Coronary artery (tissue), 2 donors: ENCODE measurements at regions not wholly inside any gene's neighbourhood (a gene's known extent, or its start where the extent isn't known, plus 50 kb on each side); places are given as distances from the start of the nearest gene placed in this dataset.

ENCODE experiments used
- DNase-seq: peaks from one replicate; pipeline ENCODE4 v3.0.0-alpha.2; 2017; ENCODE audit warnings: low spot score
- H3K27ac ChIP-seq, 2 donors: fragments of 200-600 bp; sonication (generic); one replicate each; pipeline ENCODE4 v1.5.1; 2016 to 2019
- H3K4me3 ChIP-seq: fragments of 200-600 bp; sonication (generic); 2 replicates; pipeline ENCODE4 v1.5.1; 2016; ENCODE audit warnings: mild to moderate bottlenecking, moderate library complexity
- TF ChIP-seq, protein P1 (sequence below): fragments of 200-600 bp; sonication (generic); IDR thresholded peaks from one replicate; pipeline ENCODE4 v1.5.1; 2019; ENCODE audit warnings: antibody characterized with exemption

DNA sequence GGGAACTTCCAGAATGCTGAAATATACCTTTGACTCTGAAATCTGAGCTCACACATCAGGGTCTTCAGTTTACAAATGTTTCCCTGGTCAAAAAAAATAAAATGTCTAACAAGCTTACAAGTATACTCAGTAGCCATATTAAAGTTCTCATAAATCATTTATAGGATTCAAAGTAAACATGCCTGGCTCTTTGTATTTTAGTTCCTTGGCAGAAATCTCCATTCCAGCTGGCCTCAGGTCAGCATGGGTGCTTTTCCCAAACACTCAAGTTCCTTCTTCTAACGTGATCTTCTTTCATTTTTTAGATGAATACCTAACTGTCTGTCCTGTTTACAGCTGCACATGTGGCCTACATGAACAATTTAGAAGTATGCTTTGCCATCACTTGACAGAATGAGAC, 263.2 kb downstream of the GAS1 start:
- no peak for DNase-seq
- TF ChIP-seq, protein P1, sequence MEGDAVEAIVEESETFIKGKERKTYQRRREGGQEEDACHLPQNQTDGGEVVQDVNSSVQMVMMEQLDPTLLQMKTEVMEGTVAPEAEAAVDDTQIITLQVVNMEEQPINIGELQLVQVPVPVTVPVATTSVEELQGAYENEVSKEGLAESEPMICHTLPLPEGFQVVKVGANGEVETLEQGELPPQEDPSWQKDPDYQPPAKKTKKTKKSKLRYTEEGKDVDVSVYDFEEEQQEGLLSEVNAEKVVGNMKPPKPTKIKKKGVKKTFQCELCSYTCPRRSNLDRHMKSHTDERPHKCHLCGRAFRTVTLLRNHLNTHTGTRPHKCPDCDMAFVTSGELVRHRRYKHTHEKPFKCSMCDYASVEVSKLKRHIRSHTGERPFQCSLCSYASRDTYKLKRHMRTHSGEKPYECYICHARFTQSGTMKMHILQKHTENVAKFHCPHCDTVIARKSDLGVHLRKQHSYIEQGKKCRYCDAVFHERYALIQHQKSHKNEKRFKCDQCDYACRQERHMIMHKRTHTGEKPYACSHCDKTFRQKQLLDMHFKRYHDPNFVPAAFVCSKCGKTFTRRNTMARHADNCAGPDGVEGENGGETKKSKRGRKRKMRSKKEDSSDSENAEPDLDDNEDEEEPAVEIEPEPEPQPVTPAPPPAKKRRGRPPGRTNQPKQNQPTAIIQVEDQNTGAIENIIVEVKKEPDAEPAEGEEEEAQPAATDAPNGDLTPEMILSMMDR = no peak
- no peak overlapping the region for H3K4me3 ChIP-seq

DNA sequence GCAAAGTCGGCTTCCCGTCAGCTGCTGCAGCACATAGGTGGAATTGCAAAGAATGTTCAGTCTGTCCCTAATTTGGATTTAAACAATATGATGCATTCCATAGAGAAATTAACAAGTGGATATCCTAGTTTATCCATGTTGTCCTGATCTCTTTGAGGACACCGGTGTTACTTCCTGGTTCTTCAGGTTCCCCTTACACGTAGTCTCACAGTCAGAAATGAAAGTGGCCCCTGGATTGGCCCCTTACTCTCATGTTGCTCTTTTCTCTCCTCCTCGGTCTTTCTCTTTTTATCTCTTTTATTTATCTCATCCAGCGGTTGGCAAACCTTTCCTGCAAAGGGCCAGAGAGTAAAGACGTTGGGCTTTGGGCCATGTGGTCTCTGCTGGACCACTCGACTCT, 265.1 kb downstream of the GAS1 start:
- DNase-seq = no peak
- H3K4me3 ChIP-seq = no peak overlapping the region
- TF ChIP-seq, protein P1 = no peak
- no peak overlapping the region for H3K27ac ChIP-seq

More for the DNA sequence above, 263.2 kb downstream of the GAS1 start:
- H3K27ac ChIP-seq = no peak overlapping the region

DNA sequence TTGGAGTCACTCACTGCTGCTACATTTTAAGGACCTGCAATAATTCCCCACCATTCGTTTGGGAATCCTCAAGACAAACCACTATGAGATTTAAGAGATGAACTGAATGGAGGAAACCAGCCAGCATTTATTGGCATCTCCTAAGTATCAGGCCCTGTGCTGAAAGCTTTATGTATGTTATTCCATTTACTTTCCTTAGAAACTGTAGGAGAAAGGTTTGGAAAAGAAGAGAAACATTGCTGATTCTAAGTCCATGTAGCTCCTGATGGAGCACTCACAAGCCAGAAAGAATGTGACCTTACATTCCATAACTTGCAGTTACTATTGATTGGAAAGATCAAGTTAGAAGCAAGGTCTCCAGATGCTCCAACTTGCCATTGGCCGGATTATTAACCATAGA, 267.4 kb downstream of the GAS1 start:
- TF ChIP-seq, protein P1 = no peak
- DNase-seq = no peak

DNA sequence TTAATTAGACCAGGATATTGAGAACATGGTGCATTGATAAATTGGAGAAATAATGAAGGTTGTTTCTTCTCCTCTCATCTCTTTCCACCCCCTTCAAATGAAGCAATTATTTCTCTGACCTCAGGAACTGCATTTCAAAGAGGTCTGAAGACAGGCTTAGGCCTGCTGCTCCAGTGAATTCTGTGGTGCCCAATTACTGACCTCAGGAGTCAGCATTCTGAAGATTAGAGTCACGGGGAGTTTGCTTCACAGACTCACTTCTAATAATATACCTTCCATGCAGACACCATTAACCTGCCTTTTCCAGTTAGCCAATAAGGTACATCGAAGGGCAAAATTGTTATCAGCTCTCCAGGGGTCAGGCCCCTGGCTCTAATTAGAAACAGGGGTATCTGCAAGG, 270.9 kb downstream of the GAS1 start:
- Histone ChIP-seq H3K27ac (no peak overlapping the region), H3K4me3 (no peak overlapping the region)
- no peak for DNase-seq
- TF ChIP-seq, protein P1 = no peak

More for the DNA sequence above, 267.4 kb downstream of the GAS1 start:
- Histone ChIP-seq H3K27ac (no peak overlapping the region), H3K4me3 (no peak overlapping the region)

DNA sequence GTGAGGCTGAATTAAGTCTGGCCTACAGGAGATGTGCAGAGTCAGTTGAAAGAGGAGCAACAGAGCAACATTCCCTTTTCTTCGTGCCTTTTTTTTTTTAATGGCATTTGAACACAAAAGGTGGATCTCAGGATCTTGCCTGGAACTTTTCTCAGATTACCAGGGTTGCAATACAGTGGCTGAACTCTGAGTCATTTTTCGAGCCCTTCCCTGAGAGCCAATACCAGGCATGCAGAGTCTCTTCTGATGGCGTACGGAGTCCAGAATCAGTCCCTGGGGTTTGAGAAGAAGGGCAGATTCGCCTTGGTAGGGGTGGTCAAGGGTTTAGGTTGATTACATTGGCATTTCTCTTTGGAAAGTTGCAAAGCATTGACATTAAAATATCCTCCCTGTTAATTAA, 271.5 kb downstream of the GAS1 start:
- no peak for DNase-seq
- Histone ChIP-seq H3K27ac (no peak overlapping the region), H3K4me3 (no peak overlapping the region)
- TF ChIP-seq, protein P1 = no peak

DNA sequence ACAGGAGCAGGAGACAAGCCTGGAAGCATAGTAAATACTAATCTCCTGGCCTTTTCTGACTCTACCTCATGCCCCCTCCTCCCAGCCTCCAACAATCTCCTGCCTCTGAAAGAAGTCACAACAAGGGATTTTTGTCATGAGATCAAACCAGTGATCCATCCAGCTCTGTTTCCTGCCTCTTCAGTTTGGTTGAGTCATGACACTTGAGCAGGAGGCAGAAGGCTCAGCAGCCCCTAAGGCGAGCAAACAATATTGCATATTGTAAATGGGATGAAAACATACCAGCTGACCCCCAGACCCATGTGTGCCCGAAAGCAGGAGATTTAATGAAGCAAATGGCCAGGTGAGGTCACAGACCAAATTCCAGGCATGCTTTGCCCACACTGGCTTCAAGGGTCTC, 272.8 kb downstream of the GAS1 start:
- Histone ChIP-seq H3K27ac (no peak overlapping the region), H3K4me3 (no peak overlapping the region)
- DNase-seq = no peak
- TF ChIP-seq, protein P1 = no peak

DNA sequence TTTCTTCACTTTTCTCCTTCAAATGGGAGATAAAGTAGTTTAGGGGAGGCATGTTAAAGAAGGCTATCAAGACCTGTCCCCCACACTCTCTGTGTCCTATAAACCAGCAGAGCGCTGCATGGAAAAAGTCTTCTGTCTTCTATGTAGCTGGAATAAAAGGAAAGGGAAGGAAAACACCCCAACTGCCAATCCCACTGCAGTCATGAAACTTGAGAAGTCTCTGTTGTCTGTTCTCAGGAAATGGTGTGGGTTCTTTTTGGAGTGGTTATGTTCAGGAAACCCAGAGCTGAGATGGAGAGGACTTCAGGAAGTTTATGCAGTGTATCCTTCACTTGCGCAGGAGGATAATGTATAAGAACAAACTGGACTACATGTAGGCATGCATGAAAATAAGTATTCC, 274.3 kb downstream of the GAS1 start:
- no peak for DNase-seq

More for the DNA sequence above, 274.3 kb downstream of the GAS1 start:
- TF ChIP-seq, protein P1 = no peak
- Histone ChIP-seq H3K27ac (no peak overlapping the region), H3K4me3 (no peak overlapping the region)
